SH-SY5Y (cell line): ENCODE measurements at regions not wholly inside any gene's neighbourhood (a gene's known extent, or its start where the extent isn't known, plus 50 kb on each side); places are given as distances from the start of the nearest gene placed in this dataset.

Experiments
- GATA2 ChIP-seq: IDR thresholded peaks from 2 replicates; pipeline ENCODE4 v1.6.1; 2011; ENCODE audit warnings: mild to moderate bottlenecking, low read depth, low read length
- GATA3 ChIP-seq: IDR thresholded peaks from 2 replicates; pipeline ENCODE4 v1.6.1; 2011; ENCODE audit warnings: low read depth, mild to moderate bottlenecking, low read length, moderate library complexity

GRCh38 chr6:165844232-165844631 is 181.2 kb upstream of the PDE10A start:
- TF ChIP-seq GATA2 (no peak), GATA3 (no peak)
